Mesodermal cell (in vitro differentiated cells): ENCODE measurements at regions not wholly inside any gene's neighbourhood (a gene's known extent, or its start where the extent isn't known, plus 50 kb on each side); places are given as distances from the start of the nearest gene placed in this dataset.

Experiments
- H3K27ac ChIP-seq: 2 replicates; pipeline ENCODE4 v1.7.0; 2013; ENCODE audit warnings: mild to moderate bottlenecking, low read depth, low read length, moderate library complexity; ENCODE audit not compliant: severe bottlenecking
- H3K36me3 ChIP-seq: 2 replicates; pipeline ENCODE4 v1.7.1; 2013; ENCODE audit warnings: mild to moderate bottlenecking, low read length, moderate library complexity; ENCODE audit not compliant: control insufficient read depth, insufficient read depth
- H3K4me1 ChIP-seq: one replicate; pipeline ENCODE4 v1.7.1; 2013; ENCODE audit warnings: mild to moderate bottlenecking, low read length; ENCODE audit not compliant: insufficient read depth, control insufficient read depth, poor library complexity, severe bottlenecking
- H3K4me3 ChIP-seq: 2 replicates; pipeline ENCODE4 v1.7.0; 2013; ENCODE audit warnings: low read length, control low read depth, mild to moderate bottlenecking; ENCODE audit not compliant: insufficient read depth, poor library complexity, severe bottlenecking; ENCODE audit errors: extremely low read depth
- H3K9me3 ChIP-seq: 2 replicates; pipeline ENCODE4 v1.7.1; 2013; ENCODE audit warnings: mild to moderate bottlenecking, low read length, moderate library complexity; ENCODE audit not compliant: control insufficient read depth
- WGBS, 2 experiments: methylation state at CpG; one replicate each; pipeline ENCODE4 v1.1.5; 2013; ENCODE audit warnings: missing lambda C conversion rate in 2 of 2; ENCODE audit not compliant: insufficient coverage in 2 of 2; 5-methylcytosine and 5-hydroxymethylcytosine counted together

DNA sequence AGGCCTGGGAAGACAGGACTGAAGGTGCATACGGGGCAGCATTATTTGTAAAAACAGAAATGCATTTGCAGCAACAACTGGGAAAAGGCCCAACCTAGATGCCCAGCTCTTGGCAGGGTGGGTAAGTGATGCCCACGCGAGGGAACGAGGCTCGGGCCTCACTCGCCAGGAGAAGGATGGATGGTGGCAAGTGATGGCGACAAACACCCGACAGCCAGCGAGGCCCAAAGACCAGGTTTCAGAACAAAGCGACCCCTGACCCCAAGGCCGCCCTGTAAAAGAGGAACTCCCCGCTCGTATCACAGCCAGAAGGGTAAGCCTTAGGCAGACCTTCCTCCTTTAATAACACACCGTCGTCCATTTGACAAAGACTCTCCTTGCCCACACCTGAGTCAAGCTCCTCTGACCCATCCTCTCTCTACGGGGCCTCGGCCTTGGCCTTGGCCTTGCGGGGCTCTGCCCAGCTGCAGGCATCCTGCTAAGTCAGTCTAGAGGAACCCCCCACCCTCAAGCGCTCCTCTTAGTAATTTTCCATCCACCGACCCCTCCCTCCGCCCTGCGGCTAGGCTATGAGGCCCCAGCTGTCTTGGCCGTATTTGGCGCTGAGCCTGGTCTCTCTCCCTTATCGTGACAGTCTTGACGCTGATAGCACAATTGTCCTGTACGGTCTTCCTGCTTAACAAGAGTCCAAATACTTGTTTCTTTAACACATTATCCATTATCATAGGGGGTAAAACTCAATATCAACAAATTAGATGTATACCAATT lies 80.2 kb downstream of the NCOR2 start:
- Histone ChIP-seq H3K9me3 (no peaks in the 10 kb centered on the region), H3K36me3 (peaks cover 67% of the 10 kb centered on the region), H3K4me1 (no peaks in the 10 kb centered on the region), H3K27ac (no peak overlapping the region), H3K4me3 (no peak overlapping the region)
- 96 to 97% methylated on average over 19 to 26 of the region's 27 CpGs for WGBS, 2 experiments

GRCh38 chr12:124486346-124486963 lies 81.0 kb downstream of the NCOR2 start:
- 96 to 100% methylated on average over 17 to 18 of the region's 26 CpGs for WGBS, 2 experiments
- Histone ChIP-seq H3K4me3 (no peak overlapping the region), H3K27ac (no peak overlapping the region)

DNA sequence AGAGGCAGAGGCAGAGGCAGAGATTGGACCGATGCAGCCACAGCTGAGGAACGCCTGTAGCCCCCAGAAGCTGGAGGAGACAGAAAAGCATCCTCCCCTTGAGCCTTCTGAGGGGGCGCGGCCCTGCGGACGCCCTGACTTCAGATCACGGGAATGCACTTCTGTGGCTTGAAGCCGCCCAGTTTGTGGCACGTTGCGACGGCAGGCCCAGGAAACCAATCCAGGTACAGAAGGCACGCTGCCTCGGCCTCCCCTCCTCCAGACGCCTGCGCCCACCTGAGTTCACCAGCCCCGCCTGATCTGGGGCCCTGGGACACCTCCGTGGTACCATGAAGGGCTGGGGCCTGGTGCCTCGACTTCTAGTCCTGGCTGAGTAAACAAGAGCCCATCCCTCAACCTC lies 82.0 kb downstream of the NCOR2 start:
- Histone ChIP-seq H3K9me3 (no peaks in the 10 kb centered on the region), H3K36me3 (peaks cover 58% of the 10 kb centered on the region), H3K4me1 (no peaks in the 10 kb centered on the region), H3K4me3 (no peak overlapping the region), H3K27ac (no peak overlapping the region)
- 92% methylated on average over 17 of the region's 18 CpGs for WGBS, 2 experiments

More at GRCh38 chr12:124486346-124486963, 81.0 kb downstream of the NCOR2 start:
- H3K9me3 ChIP-seq = no peaks in the 10 kb centered on the region
- no peaks in the 10 kb centered on the region for H3K4me1 ChIP-seq
- peaks cover 63% of the 10 kb centered on the region for H3K36me3 ChIP-seq

- no peaks in the 10 kb centered on the region for H3K4me1 ChIP-seq
- no peaks in the 10 kb centered on the region for H3K9me3 ChIP-seq
- WGBS, 2 experiments = 91 to 92% methylated on average over 8 to 10 of the region's 10 CpGs
- peaks cover 63% of the 10 kb centered on the region for H3K36me3 ChIP-seq
- no peak overlapping the region for H3K4me3 ChIP-seq
- no peak overlapping the region for H3K27ac ChIP-seq
Observed at GRCh38 chr12:124484526-124484953, 82.9 kb downstream of the NCOR2 start.

GRCh38 chr12:124484067-124484466 lies 83.3 kb downstream of the NCOR2 start:
- H3K9me3 ChIP-seq = no peaks in the 10 kb centered on the region
- H3K4me3 ChIP-seq = no peak overlapping the region
- WGBS, 2 experiments = 88 to 95% methylated on average over 12 of the region's 12 CpGs
- peaks cover 64% of the 10 kb centered on the region for H3K36me3 ChIP-seq
- H3K4me1 ChIP-seq = no peaks in the 10 kb centered on the region
- no peak overlapping the region for H3K27ac ChIP-seq

- WGBS, 2 experiments = 94 to 96% methylated on average over 23 to 27 of the region's 27 CpGs
- Histone ChIP-seq H3K36me3 (peaks cover 69% of the 10 kb centered on the region), H3K4me3 (no peak overlapping the region), H3K4me1 (no peaks in the 10 kb centered on the region), H3K27ac (no peak overlapping the region), H3K9me3 (no peaks in the 10 kb centered on the region)
Observed at GRCh38 chr12:124482901-124483799, 84.3 kb downstream of the NCOR2 start.

DNA sequence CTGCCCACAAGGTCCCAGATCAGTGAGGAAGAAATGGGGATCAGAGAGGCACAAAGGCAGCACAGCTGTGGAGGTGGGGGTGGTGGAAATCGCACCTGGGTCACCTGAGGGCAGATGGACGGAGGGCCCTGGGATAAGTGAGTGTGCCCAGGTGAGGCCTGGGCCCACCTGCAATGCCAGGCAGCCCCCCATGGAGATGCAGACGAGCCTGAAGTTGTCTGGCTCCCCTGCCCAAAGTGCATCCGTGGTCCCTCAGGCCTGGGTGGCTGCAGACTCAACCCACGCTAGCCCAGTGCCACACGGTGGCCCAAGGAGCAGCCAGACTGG lies 84.9 kb downstream of the NCOR2 start:
- peaks cover 73% of the 10 kb centered on the region for H3K36me3 ChIP-seq
- no peak overlapping the region for H3K4me3 ChIP-seq
- H3K9me3 ChIP-seq = no peaks in the 10 kb centered on the region
- H3K27ac ChIP-seq = no peak overlapping the region
- WGBS, 2 experiments = 95 to 98% methylated on average over 6 of the region's 6 CpGs
- no peaks in the 10 kb centered on the region for H3K4me1 ChIP-seq

DNA sequence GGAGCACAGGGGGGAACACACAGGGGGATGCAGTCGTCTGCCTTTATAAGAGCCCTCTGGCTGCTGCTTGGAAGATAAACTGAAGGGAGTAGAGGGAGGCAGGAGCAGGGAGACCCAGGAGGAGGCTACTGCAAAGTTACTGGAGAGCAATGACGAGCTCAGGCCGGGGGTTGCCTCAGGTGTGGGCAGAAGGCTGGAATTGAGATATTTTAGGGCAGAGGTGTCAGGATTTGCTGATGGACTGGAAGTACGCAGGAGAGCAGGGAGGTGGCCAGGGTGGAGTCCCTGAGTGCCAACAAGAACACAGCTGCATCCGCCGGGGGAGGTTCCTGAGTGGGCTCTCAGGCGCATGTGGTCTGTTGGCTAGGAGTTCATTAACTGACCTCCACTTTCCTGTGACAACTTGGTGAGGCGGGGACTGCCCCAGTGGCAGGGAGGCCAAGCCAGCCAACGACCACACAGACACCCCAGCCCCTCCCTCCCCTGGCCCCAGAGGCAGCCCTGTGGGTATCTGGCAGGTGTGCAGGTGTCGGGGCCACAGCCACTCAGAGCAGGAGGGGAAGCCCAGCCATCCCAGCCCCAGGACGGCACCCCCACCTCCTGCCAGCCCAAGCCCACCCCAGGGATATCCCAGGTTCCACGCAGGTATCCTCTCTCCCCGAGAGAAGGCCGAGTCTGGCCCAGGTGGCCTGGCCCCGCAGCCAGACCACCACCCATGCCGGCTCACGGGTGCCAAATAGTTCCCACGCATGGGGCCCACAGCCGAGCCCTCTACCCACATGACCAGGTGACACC lies 85.4 kb downstream of the NCOR2 start:
- H3K9me3 ChIP-seq = no peaks in the 10 kb centered on the region
- H3K36me3 ChIP-seq = peaks cover 79% of the 10 kb centered on the region
- no peak overlapping the region for H3K27ac ChIP-seq
- no peak overlapping the region for H3K4me3 ChIP-seq
- WGBS, 2 experiments = 95 to 96% methylated on average over 13 to 15 of the region's 19 CpGs
- H3K4me1 ChIP-seq = no peaks in the 10 kb centered on the region

- Histone ChIP-seq H3K9me3 (no peaks in the 10 kb centered on the region), H3K27ac (no peak overlapping the region), H3K4me1 (no peaks in the 10 kb centered on the region), H3K36me3 (peaks cover 81% of the 10 kb centered on the region), H3K4me3 (no peak overlapping the region)
- WGBS, 2 experiments = 92 to 93% methylated on average over 16 to 17 of the region's 17 CpGs
Observed at GRCh38 chr12:124481257-124481750, 86.1 kb downstream of the NCOR2 start.
